ENCODE measurements at regions not wholly inside any gene's neighbourhood (a gene's known extent, or its start where the extent isn't known, plus 50 kb on each side); places are given as distances from the start of the nearest gene placed in this dataset.

DNA sequence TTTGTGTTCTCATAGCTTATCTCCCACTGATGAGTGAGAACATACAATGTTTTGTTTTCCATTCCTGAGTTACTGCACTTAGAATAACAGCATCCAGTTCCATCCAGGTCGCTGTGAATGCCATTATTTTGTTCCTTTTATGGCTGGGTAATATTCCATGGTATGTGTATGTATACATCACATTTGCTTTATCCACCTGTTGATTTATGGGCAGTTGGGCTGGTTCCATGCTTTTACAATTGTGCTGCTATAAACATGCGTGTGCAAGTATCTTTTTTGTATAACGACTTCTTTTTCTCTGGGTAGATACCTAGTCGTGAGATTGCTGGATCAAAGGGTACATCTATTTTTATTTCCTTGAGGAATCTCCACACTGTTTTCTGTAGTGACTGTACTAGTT lies 74.8 kb downstream of the ZNF280B start:
- no peak for TF ChIP-seq EZH2 (IDR thresholded peaks at IDR 0.05; ENCODE audit: low read depth, low read length, severe bottlenecking)
- TF ChIP-seq POLR2A (IDR thresholded peaks at IDR 0.05; ENCODE audit: control extremely low read depth in 1 of 2, low read depth in 2 of 2, low read length in 2 of 2) = no peak
- TF ChIP-seq ZNF274 (IDR thresholded peaks at IDR 0.05; ENCODE audit: borderline replicate concordance, extremely low read depth, low read length) = no peak
- no peak for TF ChIP-seq TAF1 (IDR thresholded peaks at IDR 0.05; ENCODE audit: low read depth, low read length)
- TF ChIP-seq EGR1 (IDR thresholded peaks at IDR 0.05; ENCODE audit: borderline replicate concordance, low read depth, low read length) = no peak

Measured in H1 (cell line).